OCI-LY7 (cell line): ENCODE measurements at regions not wholly inside any gene's neighbourhood (a gene's known extent, or its start where the extent isn't known, plus 50 kb on each side); places are given as distances from the start of the nearest gene placed in this dataset.

Experiments used
- BruUV-seq: library from RNA; stranded (reverse); fragments of 400-500 nt; replicated peaks from 2 replicates; lab custom pipeline; 2021; lab: Mats Ljungman, UMichigan
- CTCF ChIA-PET: fragments of 300-600 bp; sonication (Branson Sonifier 250); formaldehyde crosslinking; loops from one replicate; lab custom pipeline; 2022; ENCODE audit warnings: antibody characterized with exemption; ENCODE audit not compliant: unreplicated experiment; lab: Charles Lee
- POLR2A ChIA-PET: fragments of 300-600 bp; sonication (Branson Sonifier 250); formaldehyde crosslinking; loops from one replicate; lab custom pipeline; 2022; ENCODE audit warnings: antibody characterized with exemption; lab: Charles Lee
- DNase-seq: peaks from one replicate; pipeline ENCODE4 v3.0.0-alpha.2; 2015; ENCODE audit warnings: low spot score
- H2AFZ ChIP-seq: fragments of 200-600 bp; sonication (generic), shearing (Covaris generic); 2 replicates; pipeline ENCODE4 v1.6.1; 2014; ENCODE audit warnings: mild to moderate bottlenecking, antibody characterized with exemption, low read length, moderate library complexity
- H3K27ac ChIP-seq: fragments of 200-600 bp; sonication (generic); 2 replicates; pipeline ENCODE4 v1.5.1; 2014; ENCODE audit warnings: mixed run types, low read depth, mild to moderate bottlenecking, moderate library complexity, low read length, inconsistent platforms; ENCODE audit not compliant: poor library complexity, severe bottlenecking
- H3K36me3 ChIP-seq: fragments of 200-600 bp; sonication (generic); 2 replicates; pipeline ENCODE4 v1.6.1; 2014; ENCODE audit warnings: mild to moderate bottlenecking, antibody characterized with exemption, low read length, moderate library complexity, mixed read lengths; ENCODE audit not compliant: insufficient read depth
- H3K4me1 ChIP-seq: fragments of 200-600 bp; sonication (generic); 2 replicates; pipeline ENCODE4 v1.5.1; 2014; ENCODE audit warnings: mild to moderate bottlenecking, low read length; ENCODE audit not compliant: insufficient read depth, poor library complexity, severe bottlenecking
- H3K4me2 ChIP-seq: fragments of 200-600 bp; sonication (generic); 2 replicates; pipeline ENCODE4 v1.6.1; 2014; ENCODE audit warnings: mild to moderate bottlenecking, low read length
- H3K4me3 ChIP-seq: fragments of 200-600 bp; sonication (generic); 2 replicates; pipeline ENCODE4 v1.5.1; 2014; ENCODE audit warnings: mild to moderate bottlenecking, low read depth, low read length; ENCODE audit not compliant: poor library complexity, severe bottlenecking
- H3K79me2 ChIP-seq: fragments of 200-600 bp; sonication (generic); 2 replicates; pipeline ENCODE4 v1.6.1; 2016; ENCODE audit warnings: low read depth, mild to moderate bottlenecking, low read length, moderate library complexity, mixed read lengths; ENCODE audit not compliant: insufficient read depth
- H3K9me2 ChIP-seq: fragments of 200-600 bp; sonication (generic); 2 replicates; pipeline ENCODE4 v1.6.1; 2016; ENCODE audit warnings: mild to moderate bottlenecking, low read length, mixed read lengths; ENCODE audit not compliant: insufficient read depth
- H3K9me3 ChIP-seq: fragments of 200-600 bp; sonication (generic); 2 replicates; pipeline ENCODE4 v1.6.1; 2014; ENCODE audit warnings: mild to moderate bottlenecking, mixed run types, low read length, mixed read lengths
- H4K20me1 ChIP-seq: fragments of 200-600 bp; sonication (generic); 2 replicates; pipeline ENCODE4 v1.6.1; 2014; ENCODE audit warnings: mild to moderate bottlenecking, antibody characterized with exemption, low read length, moderate library complexity, mixed read lengths; ENCODE audit not compliant: insufficient read depth
- CTCF ChIP-seq: fragments of 200-600 bp; sonication (generic); conservative IDR thresholded peaks from 2 replicates; pipeline ENCODE4 v1.5.1; 2014; ENCODE audit warnings: mild to moderate bottlenecking, antibody characterized with exemption, low read length, moderate library complexity, mixed read lengths
- EZH2phosphoT487 ChIP-seq: fragments of 200-600 bp; sonication (generic); IDR thresholded peaks from 2 replicates; pipeline ENCODE4 v1.6.1; 2018; ENCODE audit warnings: low read depth, borderline replicate concordance, mild to moderate bottlenecking, mixed run types, antibody characterized with exemption, low read length, moderate library complexity, mixed read lengths
- intact Hi-C: fragments of 100-400 bp; cut with micrococcal nuclease; formaldehyde crosslinking; loops from one replicate; pipeline ENCODE4 v1.10.0; 2022; ENCODE audit not compliant: unreplicated experiment

GRCh38 chr10:44044549-44044948, 340.3 kb downstream of the CXCL12 start:
- CTCF ChIA-PET, result no interaction called here

GRCh38 chr10:44043646-44044375, 341.1 kb downstream of the CXCL12 start:
- BruUV-seq, result no TSS peak
- intact Hi-C loops, result no loop called here
- no peaks in the 10 kb centered on the region for H3K79me2 ChIP-seq
- H3K4me3 ChIP-seq, result no peak overlapping the region
- no peaks in the 10 kb centered on the region for H3K36me3 ChIP-seq
- H3K9me3 ChIP-seq, result no peaks in the 10 kb centered on the region
- no peaks in the 10 kb centered on the region for H4K20me1 ChIP-seq
- no peaks in the 10 kb centered on the region for H3K4me1 ChIP-seq
- CTCF ChIA-PET, result no interaction called here
- POLR2A ChIA-PET, result interaction anchor here (0.5 kb wide), 1 partner anchor 286 kb away, joined by 4 read pairs; no protein-coding TSS in a partner anchor
- H2AFZ ChIP-seq, result no peak overlapping the region
- H3K27ac ChIP-seq, result no peak overlapping the region
- H3K4me2 ChIP-seq, result no peak overlapping the region
- DNase-seq, result no peak
- no peaks in the 10 kb centered on the region for H3K9me2 ChIP-seq
- no peak for TF ChIP-seq CTCF
- TF ChIP-seq EZH2phosphoT487, result no peak

More at GRCh38 chr10:44044549-44044948, 340.3 kb downstream of the CXCL12 start:
- intact Hi-C loops, result no loop called here
- no peaks in the 10 kb centered on the region for H3K9me3 ChIP-seq
- H3K9me2 ChIP-seq, result no peaks in the 10 kb centered on the region
- DNase-seq, result no peak
- H4K20me1 ChIP-seq, result no peaks in the 10 kb centered on the region
- no peaks in the 10 kb centered on the region for H3K79me2 ChIP-seq
- H3K36me3 ChIP-seq, result no peaks in the 10 kb centered on the region
- BruUV-seq, result no TSS peak
- no peak overlapping the region for H3K4me2 ChIP-seq
- no peaks in the 10 kb centered on the region for H3K4me1 ChIP-seq
- POLR2A ChIA-PET, result interaction anchor here (0.5 kb wide), 1 partner anchor 287 kb away, joined by 4 read pairs; no protein-coding TSS in a partner anchor
- TF ChIP-seq CTCF (no peak), EZH2phosphoT487 (no peak)
- H3K27ac ChIP-seq, result no peak overlapping the region
- H2AFZ ChIP-seq, result no peak overlapping the region
- H3K4me3 ChIP-seq, result no peak overlapping the region

- no peaks in the 10 kb centered on the region for H3K79me2 ChIP-seq
- no peak overlapping the region for H3K27ac ChIP-seq
- BruUV-seq, result no TSS peak
- POLR2A ChIA-PET, result no interaction called here
- H3K9me3 ChIP-seq, result no peaks in the 10 kb centered on the region
- no peaks in the 10 kb centered on the region for H3K4me1 ChIP-seq
- H2AFZ ChIP-seq, result no peak overlapping the region
- TF ChIP-seq EZH2phosphoT487, result no peak
- TF ChIP-seq CTCF, result no peak
- intact Hi-C loops, result no loop called here
- H3K36me3 ChIP-seq, result no peaks in the 10 kb centered on the region
- DNase-seq, result no peak
- CTCF ChIA-PET, result no interaction called here
- no peak overlapping the region for H3K4me2 ChIP-seq
- no peaks in the 10 kb centered on the region for H4K20me1 ChIP-seq
- no peak overlapping the region for H3K4me3 ChIP-seq
- no peaks in the 10 kb centered on the region for H3K9me2 ChIP-seq
Measured at GRCh38 chr10:44042926-44043602, 341.8 kb downstream of the CXCL12 start.
